Coronary artery (tissue), 2 donors: ENCODE measurements at regions not wholly inside any gene's neighbourhood (a gene's known extent, or its start where the extent isn't known, plus 50 kb on each side); places are given as distances from the start of the nearest gene placed in this dataset.
"Not testable (repeated sequence)": the region's sequence is repeated elsewhere in the genome, so short reads cannot be mapped to it uniquely, and the experiment has no call there.

Experiments used
- DNase-seq: peaks from one replicate; pipeline ENCODE4 v3.0.0-alpha.2; 2017; ENCODE audit warnings: low spot score
- H3K27ac ChIP-seq, 2 donors: fragments of 200-600 bp; sonication (generic); one replicate each; pipeline ENCODE4 v1.5.1; 2016 to 2019
- H3K4me3 ChIP-seq: fragments of 200-600 bp; sonication (generic); 2 replicates; pipeline ENCODE4 v1.5.1; 2016; ENCODE audit warnings: mild to moderate bottlenecking, moderate library complexity
- CTCF ChIP-seq: fragments of 200-600 bp; sonication (generic); IDR thresholded peaks from one replicate; pipeline ENCODE4 v1.5.1; 2019; ENCODE audit warnings: antibody characterized with exemption

GRCh38 chr14:85344171-85344570 lies 185.8 kb upstream of the FLRT2 start:
- Histone ChIP-seq H3K4me3 (no peak overlapping the region), H3K27ac (no peak overlapping the region)
- TF ChIP-seq CTCF = no peak
- DNase-seq = no peak

DNA sequence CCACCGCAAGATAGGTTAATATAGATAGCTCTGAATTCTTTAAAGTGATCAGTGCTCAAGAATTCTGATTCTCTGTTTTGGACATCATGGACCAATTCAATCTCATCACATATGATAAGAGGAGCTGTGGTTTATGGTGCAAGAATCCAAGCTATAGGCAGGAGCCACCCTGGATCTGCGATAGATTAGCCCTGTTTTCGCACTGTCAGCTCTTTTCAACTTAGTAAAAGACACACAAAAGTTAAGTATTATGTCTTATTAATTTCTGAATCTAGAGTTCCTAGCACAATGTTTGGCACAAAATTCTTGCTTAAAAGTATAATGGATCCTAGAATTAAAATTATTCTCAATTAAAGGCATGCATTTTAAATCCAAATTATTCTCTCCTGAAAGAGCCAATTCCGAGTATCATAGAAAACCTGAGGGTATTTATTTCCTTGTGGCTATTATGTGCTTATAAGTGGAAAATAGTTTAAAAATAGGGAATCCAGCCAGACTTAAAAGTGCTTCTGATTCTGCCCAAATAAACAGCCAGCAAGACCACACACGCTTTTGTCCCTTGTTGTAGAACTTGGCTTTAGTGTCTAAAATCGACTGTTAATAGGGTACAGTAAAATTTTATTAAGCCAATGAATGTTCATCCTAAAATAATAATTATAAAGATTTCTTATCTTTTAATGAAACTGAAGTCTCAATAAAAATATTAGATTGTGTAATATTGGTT lies 184.9 kb upstream of the FLRT2 start:
- no peak for DNase-seq
- Histone ChIP-seq H3K4me3 (no peak overlapping the region), H3K27ac (no peak overlapping the region)
- no peak for TF ChIP-seq CTCF

DNA sequence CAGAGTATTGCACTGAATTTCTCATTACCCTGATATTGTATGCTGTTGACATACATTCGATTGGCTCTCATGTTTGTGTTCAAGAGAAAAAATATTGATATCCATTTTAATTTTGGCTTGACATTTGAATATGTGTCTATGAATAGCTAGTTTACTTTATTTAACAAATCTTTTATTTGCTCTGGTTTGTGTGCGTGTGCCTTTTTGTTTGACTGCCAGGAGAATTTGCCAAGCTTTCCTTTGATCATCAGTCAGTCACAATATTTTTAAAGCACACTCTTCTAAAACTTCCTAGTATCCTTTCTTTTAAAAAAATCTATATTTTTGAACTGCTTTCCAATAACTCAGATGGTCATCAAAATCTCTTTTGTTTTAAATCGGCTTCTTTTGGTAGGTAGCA lies 179.3 kb upstream of the FLRT2 start:
- H3K27ac ChIP-seq = no peak overlapping the region
- no peak for DNase-seq
- H3K4me3 ChIP-seq = no peak overlapping the region
- TF ChIP-seq CTCF = no peak

- DNase-seq, H3K4me3 ChIP-seq, H3K27ac ChIP-seq: not testable (repeated sequence)
Measured at GRCh38 chr14:85352588-85352987, 177.4 kb upstream of the FLRT2 start.

- TF ChIP-seq CTCF = no peak
- Histone ChIP-seq H3K4me3 (no peak overlapping the region), H3K27ac (no peak overlapping the region)
- DNase-seq = no peak
Measured at GRCh38 chr14:85357120-85357519, 172.8 kb upstream of the FLRT2 start.

- no peak for DNase-seq
Measured at GRCh38 chr14:85358136-85358785, 171.7 kb upstream of the FLRT2 start.

GRCh38 chr14:85359505-85359904 lies 170.4 kb upstream of the FLRT2 start:
- TF ChIP-seq CTCF = no peak
- Histone ChIP-seq H3K27ac (no peak overlapping the region), H3K4me3 (no peak overlapping the region)
- no peak for DNase-seq

More at GRCh38 chr14:85358136-85358785, 171.7 kb upstream of the FLRT2 start:
- no peak overlapping the region for H3K4me3 ChIP-seq
- H3K27ac ChIP-seq = no peak overlapping the region
- no peak for TF ChIP-seq CTCF
